GM12873 (cell line): ENCODE measurements at regions not wholly inside any gene's neighbourhood (a gene's known extent, or its start where the extent isn't known, plus 50 kb on each side); places are given as distances from the start of the nearest gene placed in this dataset.

ENCODE experiments used
- CTCF ChIP-seq: IDR thresholded peaks from 2 replicates; pipeline ENCODE4 v1.5.1; 2012; ENCODE audit warnings: low read depth, mild to moderate bottlenecking, moderate library complexity, low read length, control low read depth; ENCODE audit not compliant: insufficient read depth; ENCODE audit errors: missing control alignments

GRCh38 chr5:17069995-17070511, 134.0 kb upstream of the MYO10 start:
- TF ChIP-seq CTCF: no peak

- no peak for TF ChIP-seq CTCF
These were observed 134.6 kb upstream of the MYO10 start for GRCh38 chr5:17070647-17071046.

- no peak for TF ChIP-seq CTCF
These were observed 139.1 kb upstream of the MYO10 start for GRCh38 chr5:17075236-17075635.

- TF ChIP-seq CTCF: no peak
These were observed 140.2 kb upstream of the MYO10 start for GRCh38 chr5:17076272-17076671.

GRCh38 chr5:17077440-17078233, 139.8 kb upstream of the BASP1 start:
- no peak for TF ChIP-seq CTCF

- no peak for TF ChIP-seq CTCF
These were observed 137.9 kb upstream of the BASP1 start for GRCh38 chr5:17079562-17079961.

GRCh38 chr5:17080361-17080760, 137.1 kb upstream of the BASP1 start:
- TF ChIP-seq CTCF: no peak
